GM23248 (cell line): ENCODE measurements at regions not wholly inside any gene's neighbourhood (a gene's known extent, or its start where the extent isn't known, plus 50 kb on each side); places are given as distances from the start of the nearest gene placed in this dataset.

Source experiments
- EZH2 ChIP-seq: fragments of 200-600 bp; sonication (generic); IDR thresholded peaks from 2 replicates; pipeline ENCODE4 v1.6.1; 2018; ENCODE audit warnings: antibody characterized with exemption, mild to moderate bottlenecking; ENCODE audit not compliant: insufficient read depth, poor library complexity, severe bottlenecking
- EZH2phosphoT487 ChIP-seq: fragments of 200-600 bp; sonication (generic); IDR thresholded peaks from 2 replicates; pipeline ENCODE4 v1.6.1; 2018; ENCODE audit warnings: antibody characterized with exemption, moderate library complexity, mild to moderate bottlenecking, low read depth; ENCODE audit not compliant: insufficient read depth

GRCh38 chr14:43003845-43004244, 1397.2 kb downstream of the LRFN5 start:
- TF ChIP-seq EZH2phosphoT487 = no peak
- TF ChIP-seq EZH2 = no peak
